ENCODE measurements at regions not wholly inside any gene's neighbourhood (a gene's known extent, or its start where the extent isn't known, plus 50 kb on each side); places are given as distances from the start of the nearest gene placed in this dataset.
"Not testable (repeated sequence)": the region's sequence is repeated elsewhere in the genome, so short reads cannot be mapped to it uniquely, and the experiment has no call there.

GRCh38 chr18:30929718-30930117 lies 112.8 kb downstream of the DSC3 start:
- no peak for DNase-seq

- no peak for DNase-seq
Observed at GRCh38 chr18:30929065-30929464, 113.5 kb downstream of the DSC3 start.

GRCh38 chr18:30927517-30928075 lies 114.9 kb downstream of the DSC3 start:
- DNase-seq, result no peak

- no peak for DNase-seq
Observed at GRCh38 chr18:30927042-30927441, 115.5 kb downstream of the DSC3 start.

GRCh38 chr18:30925795-30926194 lies 116.7 kb downstream of the DSC3 start:
- no peak for DNase-seq

GRCh38 chr18:30920757-30921156 lies 121.8 kb downstream of the DSC3 start:
- DNase-seq, result no peak

- DNase-seq, result no peak
Observed at GRCh38 chr18:30920351-30920750, 122.2 kb downstream of the DSC3 start.

- DNase-seq, result no peak
Observed at GRCh38 chr18:30917651-30918050, 124.9 kb downstream of the DSC3 start.

GRCh38 chr18:30915336-30915988 lies 127.1 kb downstream of the DSC3 start:
- DNase-seq, result no peak

- DNase-seq, result no peak
Observed at GRCh38 chr18:30908381-30908780, 134.2 kb downstream of the DSC3 start.

GRCh38 chr18:30903566-30903965 lies 139.0 kb downstream of the DSC3 start:
- no peak for DNase-seq

GRCh38 chr18:30889519-30890301 lies 152.8 kb downstream of the DSC3 start:
- no peak for DNase-seq

- DNase-seq, result no peak
Observed at GRCh38 chr18:30888344-30888743, 154.2 kb downstream of the DSC3 start.

- no peak for DNase-seq
Observed at GRCh38 chr18:30886998-30887397, 155.5 kb downstream of the DSC3 start.

- DNase-seq, result no peak
Observed at GRCh38 chr18:30870466-30870865, 172.1 kb downstream of the DSC3 start.

- DNase-seq, result no peak
Observed at GRCh38 chr18:30862900-30863299, 179.6 kb downstream of the DSC3 start.

GRCh38 chr18:30860741-30861140 lies 181.8 kb downstream of the DSC3 start:
- DNase-seq, result no peak

GRCh38 chr18:30859036-30859435 lies 183.5 kb downstream of the DSC3 start:
- no peak for DNase-seq

GRCh38 chr18:30858560-30858959 lies 184.0 kb downstream of the DSC3 start:
- DNase-seq, result no peak

GRCh38 chr18:30855762-30856161 lies 186.8 kb downstream of the DSC3 start:
- no peak for DNase-seq

GRCh38 chr18:30852980-30853379 lies 189.6 kb downstream of the DSC3 start:
- DNase-seq, result no peak

GRCh38 chr18:30852541-30852940 lies 190.0 kb downstream of the DSC3 start:
- DNase-seq, result no peak

- DNase-seq, result not testable (repeated sequence)
Observed at GRCh38 chr18:30839056-30839561, 203.4 kb downstream of the DSC3 start.

- DNase-seq, result no peak
Observed at GRCh38 chr18:30828700-30829099, 213.8 kb downstream of the DSC3 start.

Measured in NCI-H2227 treated with DMSO at 0.1 percent for 48 hours (cell line).